IPS-NIHi7 (cell line): ENCODE measurements at regions not wholly inside any gene's neighbourhood (a gene's known extent, or its start where the extent isn't known, plus 50 kb on each side); places are given as distances from the start of the nearest gene placed in this dataset.
"Not testable (repeated sequence)": the region's sequence is repeated elsewhere in the genome, so short reads cannot be mapped to it uniquely, and the experiment has no call there.

ENCODE experiments used
- DNase-seq: peaks from one replicate; pipeline ENCODE4 v3.0.0; 2012; ENCODE audit warnings: mixed read lengths; ENCODE audit errors: extremely low spot score

- DNase-seq, result no peak
Observed at GRCh38 chr10:14425034-14425433, 94.3 kb upstream of the FRMD4A start.

DNA sequence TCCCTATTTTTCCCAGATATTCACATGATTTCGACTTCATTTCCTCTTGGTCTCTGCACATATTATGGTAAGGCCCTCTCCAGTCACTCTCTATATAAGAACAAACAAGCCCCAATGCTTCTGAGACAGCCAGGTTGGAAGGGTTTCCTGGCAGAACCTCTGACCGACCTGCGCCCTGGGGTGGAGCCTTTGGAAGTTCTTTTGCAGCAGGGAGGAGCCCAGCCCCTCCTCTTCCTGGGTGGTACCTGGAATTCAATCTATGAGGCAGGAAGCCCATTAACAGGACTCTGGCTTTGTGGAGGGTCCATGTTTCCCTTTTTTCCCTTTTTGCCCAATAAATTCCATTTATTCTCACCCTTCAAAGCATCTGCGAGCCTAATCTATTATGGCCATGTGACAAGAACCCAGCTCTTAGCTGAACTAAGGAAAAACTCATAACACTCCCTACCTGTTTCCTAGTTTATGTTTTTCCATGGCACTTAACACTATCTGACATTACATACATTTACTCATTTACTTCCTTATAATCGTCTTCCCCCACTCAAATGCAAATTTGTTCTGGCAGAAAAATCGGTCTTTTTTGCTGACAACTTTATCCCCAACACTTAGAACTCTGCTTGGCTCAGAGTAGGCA is 92.5 kb upstream of the FRMD4A start:
- no peak for DNase-seq

DNA sequence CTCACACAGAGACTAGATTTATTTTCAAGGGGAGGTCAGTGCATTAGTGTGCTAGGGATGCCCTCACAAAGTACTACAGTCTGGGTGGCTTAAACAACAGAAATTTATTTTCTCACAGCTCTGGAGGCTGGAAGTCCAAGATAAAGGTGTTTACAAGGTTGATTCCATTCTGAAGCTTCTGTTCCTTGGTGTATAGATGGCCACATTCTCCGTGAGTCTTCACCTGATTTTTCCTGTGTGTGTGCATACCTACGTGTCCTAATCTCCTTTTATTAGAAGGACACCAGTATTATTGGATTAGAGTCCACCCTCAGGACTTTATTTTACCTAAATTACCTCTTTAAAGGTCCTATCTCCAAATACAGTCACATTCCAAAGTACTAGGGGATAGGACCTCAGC is 91.7 kb upstream of the FRMD4A start:
- DNase-seq, result no peak

GRCh38 chr10:14421941-14422340 is 91.2 kb upstream of the FRMD4A start:
- DNase-seq, result no peak

GRCh38 chr10:14417336-14417735 is 86.6 kb upstream of the FRMD4A start:
- not testable (repeated sequence) for DNase-seq

DNA sequence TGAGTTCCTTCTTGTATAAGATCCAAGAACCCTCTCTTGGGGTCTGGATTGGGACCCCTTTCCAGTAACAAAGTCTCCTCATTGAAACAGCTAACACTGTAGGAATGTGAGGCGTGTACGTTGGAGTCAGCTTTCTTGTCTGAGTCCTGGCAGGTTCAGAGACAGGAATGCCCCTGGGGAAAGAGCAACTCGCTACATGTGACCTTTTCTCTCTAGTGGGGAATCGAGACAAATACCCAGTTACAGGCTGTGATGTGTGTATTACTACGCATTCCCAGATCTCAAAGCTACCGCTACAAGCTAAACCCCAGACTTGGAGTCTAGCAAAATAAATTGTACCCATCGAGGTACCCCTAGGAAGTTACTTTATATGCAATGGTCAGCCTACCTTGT is 85.6 kb upstream of the FRMD4A start:
- no peak for DNase-seq

DNA sequence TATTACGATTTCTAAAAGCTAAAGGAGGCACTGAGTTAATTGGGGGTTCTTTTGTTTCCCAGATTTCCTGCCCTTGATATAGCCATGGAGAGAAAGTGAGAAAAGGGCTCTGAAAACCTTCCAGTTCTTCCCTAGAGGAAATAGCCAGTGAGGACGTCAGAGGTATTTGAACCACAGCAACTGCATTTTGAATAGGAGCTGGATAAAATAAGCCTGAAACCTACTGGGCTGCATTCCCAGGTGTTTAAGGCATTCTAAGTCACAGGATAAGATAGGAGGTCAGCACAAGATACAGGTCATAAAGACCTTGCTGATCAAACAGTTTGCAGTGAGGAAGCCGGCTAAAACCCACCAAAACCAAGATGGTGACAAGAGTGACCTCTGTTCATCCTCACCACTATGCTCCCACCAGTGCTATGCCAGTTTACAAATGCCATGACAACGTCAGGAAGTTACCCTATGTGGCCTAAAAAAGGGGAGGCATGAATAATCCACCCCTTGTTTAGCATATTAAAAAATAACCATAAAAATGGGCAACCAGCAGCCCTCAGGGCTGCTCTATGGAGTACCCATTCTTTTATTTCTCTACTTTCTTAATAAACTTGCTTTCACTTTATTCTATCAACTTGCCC is 85.1 kb upstream of the FRMD4A start:
- no peak for DNase-seq

DNA sequence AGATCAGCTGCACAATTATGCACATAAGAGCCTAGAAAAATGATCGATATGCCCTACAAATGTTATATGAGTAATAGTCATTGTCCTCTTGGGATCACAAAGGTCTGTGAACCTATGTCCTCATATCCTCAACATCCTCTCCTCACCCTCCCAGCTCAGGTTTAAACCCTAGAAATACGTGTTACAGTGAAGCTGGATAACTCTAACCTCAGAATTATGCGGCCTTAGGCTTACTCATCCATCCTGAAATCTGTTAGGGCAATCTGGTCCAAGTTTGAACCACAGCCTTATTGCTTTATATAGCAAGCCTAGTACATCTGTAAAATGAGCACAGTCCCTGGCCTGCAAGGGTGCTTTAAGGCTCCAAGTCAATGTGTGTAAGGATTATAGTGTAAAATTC is 84.2 kb upstream of the FRMD4A start:
- DNase-seq, result no peak

DNA sequence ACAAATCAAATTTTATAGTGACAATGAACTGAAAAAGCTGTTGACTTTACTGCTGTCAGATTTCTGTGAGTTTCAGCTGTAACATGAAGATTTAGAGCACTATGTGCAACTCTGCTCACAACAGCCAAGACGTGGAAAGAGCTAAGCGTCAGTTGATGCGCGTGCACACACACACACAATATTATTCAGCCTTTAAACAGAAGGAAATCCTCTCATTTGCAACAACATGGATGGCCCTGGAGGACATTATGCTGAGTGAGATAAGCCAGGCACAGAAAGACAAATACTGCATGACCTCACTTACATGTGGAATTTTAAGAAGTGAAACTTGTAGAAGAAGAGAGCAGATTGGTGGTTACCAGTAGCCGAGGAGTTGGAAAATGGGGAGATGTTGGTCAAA is 82.8 kb upstream of the FRMD4A start:
- DNase-seq, result no peak

DNA sequence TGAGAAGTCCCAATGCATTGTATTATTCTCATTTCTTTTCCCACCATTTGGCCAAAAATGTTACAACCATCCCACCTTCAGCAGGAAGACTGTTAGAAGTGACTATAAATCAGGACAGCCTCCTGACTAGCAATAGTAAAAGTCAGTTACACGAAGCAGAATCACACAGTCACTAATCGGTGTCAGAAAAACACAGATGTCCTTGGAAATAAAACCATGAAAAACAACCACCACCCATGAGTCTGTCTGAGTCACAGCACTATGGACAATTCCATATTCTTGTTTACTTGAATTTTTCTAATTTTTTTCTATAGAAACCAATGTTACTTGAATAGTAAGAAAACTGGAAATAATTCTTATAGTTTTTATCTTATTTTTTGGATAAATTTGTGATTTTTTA is 81.9 kb upstream of the FRMD4A start:
- DNase-seq, result no peak

DNA sequence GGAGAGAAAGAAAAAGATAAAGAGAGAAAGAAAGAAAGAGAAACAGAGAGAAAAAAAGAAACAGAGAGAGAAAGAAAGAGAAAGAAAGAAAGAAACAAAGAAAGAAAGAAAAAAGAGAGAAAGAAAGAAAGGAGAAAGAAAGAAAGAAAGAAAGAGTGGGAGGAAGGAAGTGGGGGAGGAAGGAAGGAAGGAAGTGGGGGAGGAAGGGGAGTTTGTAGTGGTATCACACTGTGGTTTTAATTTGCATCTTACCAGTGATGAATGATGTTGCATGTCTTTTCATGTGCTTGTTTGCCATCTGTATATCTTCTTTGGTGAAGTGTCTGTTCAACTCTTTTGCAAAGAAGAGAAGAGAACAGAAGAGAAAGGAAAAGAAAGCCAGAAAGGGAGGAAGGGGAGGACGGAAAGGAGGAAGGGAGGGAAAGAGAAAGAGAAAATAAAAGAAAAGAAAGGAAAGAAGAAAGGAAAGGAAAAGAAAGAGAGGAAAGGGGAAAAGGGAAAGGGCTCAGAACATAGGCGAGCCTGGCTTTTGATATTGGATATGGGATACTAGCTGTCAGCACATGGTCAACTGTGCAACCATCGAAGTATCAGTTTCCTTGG is 79.2 kb upstream of the FRMD4A start:
- DNase-seq, result no peak

DNA sequence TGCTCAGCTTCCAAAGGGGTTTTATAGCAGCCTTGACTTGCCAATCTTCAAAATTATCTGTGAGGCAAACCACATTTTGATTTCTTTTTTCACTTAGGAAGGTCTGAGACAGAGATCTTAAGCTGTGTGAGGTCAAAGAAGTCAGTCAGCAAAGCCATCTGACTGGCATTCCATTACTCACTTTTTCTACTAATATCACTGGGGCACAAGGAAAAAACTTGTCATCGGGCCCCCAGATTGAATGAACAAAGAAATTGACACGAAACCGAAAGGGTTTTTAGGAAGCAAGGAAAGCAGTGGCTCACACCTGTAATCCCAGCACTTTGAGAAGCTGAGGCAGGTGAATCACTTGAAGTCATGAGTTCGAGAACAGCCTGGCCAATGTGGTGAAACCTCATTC is 78.5 kb upstream of the FRMD4A start:
- no peak for DNase-seq

DNA sequence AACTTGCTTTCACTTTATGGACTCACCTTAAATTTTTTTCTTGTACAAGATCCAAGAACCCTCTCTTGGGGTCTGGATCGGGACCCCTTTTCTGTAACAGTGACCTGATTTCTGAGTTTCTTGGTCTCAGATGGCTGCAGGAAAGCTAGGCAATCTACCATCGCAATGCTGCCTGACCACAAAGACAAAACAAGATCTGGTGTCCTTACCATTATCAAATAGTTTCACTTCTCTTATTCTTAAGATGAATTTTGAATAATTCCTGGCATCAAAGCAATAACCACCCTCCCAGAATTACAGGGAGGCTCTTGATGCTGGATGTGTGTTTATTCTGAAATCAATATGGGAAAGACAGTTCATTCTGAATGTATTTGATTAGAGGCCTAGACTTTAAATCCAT is 77.4 kb upstream of the FRMD4A start:
- no peak for DNase-seq

DNA sequence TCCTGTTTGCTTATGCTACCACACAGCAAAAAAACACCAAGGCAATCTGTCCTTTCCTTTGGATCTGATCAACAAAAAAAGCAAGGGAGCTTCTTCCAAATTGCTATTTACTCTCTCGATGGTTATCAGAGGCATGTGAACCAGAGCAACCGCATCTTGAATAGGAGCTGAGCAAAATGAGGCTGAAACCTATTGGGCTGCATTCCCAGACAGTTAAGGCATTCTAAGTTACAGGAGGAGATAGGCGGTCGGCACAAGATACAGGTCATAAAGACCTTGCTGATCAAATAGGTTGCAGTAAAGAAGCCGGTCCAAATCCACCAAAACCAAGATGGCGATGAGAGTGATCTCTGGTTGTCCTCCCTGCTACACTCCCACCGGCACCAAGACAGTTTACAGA is 76.8 kb upstream of the FRMD4A start:
- no peak for DNase-seq

DNA sequence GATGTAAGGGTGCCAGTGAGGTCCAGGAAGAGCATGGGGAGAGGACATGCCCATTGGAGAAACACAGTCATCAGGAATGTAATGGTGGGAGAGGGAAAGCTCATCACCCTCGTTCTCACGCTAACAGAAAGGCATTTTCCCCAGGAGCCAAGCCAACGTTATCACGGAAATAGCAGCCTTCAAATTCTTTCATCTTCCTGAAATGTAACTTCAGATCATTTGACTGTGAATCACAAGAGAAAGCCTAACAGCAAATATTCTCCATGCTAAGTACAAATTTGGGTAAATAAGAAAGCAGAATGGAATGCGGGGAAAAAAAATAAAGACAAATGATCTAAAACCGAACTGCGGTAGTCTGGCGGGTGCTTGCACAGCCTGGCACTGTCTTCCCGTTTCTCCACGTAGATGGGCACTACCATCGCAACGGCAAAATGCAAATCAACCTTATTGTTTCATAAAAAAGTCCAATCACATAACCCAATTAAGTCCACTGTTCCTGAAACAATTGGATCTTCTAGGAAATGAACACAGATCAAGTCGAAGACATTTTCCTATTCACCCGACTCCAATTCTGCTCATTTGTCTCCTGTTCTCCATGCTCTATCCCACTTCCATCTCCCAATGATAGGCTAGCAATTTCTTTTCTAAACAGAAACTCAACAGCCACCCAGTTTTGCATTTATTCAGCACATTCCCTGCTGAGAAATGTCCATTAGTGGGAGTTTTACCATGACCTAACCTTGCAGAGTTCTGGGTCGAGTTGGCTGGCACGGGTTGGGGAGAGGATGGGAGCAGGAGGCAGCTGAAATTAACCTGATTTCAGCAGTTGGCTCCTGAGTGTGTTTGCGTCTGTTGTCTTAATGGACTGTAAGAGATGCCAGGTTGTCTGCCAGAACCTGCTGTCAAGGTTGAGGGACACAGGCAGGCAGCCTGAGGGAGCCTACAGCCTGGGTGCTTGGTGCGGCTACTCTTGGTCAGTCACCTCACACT is 74.6 kb upstream of the FRMD4A start:
- DNase-seq, result no peak

GRCh38 chr10:14403881-14404623 is 73.3 kb upstream of the FRMD4A start:
- DNase-seq, result no peak

GRCh38 chr10:14403359-14403758 is 72.6 kb upstream of the FRMD4A start:
- DNase-seq, result no peak

- no peak for DNase-seq
Observed at GRCh38 chr10:14399641-14400040, 68.9 kb upstream of the FRMD4A start.

DNA sequence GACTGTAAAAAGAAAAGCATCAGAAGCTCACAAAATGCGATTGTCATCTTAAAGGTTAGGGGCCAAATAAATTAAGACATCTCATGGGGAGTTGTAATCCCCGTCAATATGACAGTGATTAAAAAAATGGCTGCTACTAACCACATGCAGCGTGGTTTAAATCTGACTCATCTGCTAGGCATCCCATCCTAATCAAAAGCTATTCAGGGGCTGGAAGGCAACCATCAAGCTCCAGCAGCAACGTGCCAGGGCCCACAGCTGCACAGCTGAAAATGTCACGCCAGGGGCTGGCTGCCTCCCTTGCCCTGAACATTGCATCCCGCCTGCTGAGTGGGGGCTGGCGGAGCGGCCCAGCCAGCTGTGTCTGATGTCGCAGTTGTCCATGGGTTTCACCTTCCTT is 66.3 kb upstream of the FRMD4A start:
- DNase-seq, result peak; percentile 35

- peak; percentile 43 for DNase-seq
Observed at GRCh38 chr10:14396411-14397048, 65.8 kb upstream of the FRMD4A start.

- no peak for DNase-seq
Observed at GRCh38 chr10:14394179-14394578, 63.5 kb upstream of the FRMD4A start.
